Ishikawa (cell line): ENCODE measurements at regions not wholly inside any gene's neighbourhood (a gene's known extent, or its start where the extent isn't known, plus 50 kb on each side); places are given as distances from the start of the nearest gene placed in this dataset.

Experiments used
- CEBPB ChIP-seq: IDR thresholded peaks from 2 replicates; pipeline ENCODE4 v1.6.1; 2012
- CREB1 ChIP-seq: IDR thresholded peaks from 2 replicates; pipeline ENCODE4 v1.6.1; 2012; ENCODE audit warnings: low read depth
- EGR1 ChIP-seq: IDR thresholded peaks from 2 replicates; pipeline ENCODE4 v1.6.1; 2012
- EP300 ChIP-seq: IDR thresholded peaks from 2 replicates; pipeline ENCODE4 v1.6.1; 2012; ENCODE audit warnings: borderline replicate concordance
- FOXM1 ChIP-seq: IDR thresholded peaks from 2 replicates; pipeline ENCODE4 v1.6.1; 2012; ENCODE audit warnings: low read depth, borderline replicate concordance
- NFIC ChIP-seq: IDR thresholded peaks from 2 replicates; pipeline ENCODE4 v1.6.1; 2012
- RAD21 ChIP-seq: IDR thresholded peaks from 2 replicates; pipeline ENCODE4 v1.6.1; 2012; ENCODE audit warnings: low read depth
- TAF1 ChIP-seq: IDR thresholded peaks from 2 replicates; pipeline ENCODE4 v1.6.1; 2012; ENCODE audit warnings: low read depth, mild to moderate bottlenecking
- TCF12 ChIP-seq: IDR thresholded peaks from 2 replicates; pipeline ENCODE4 v1.6.1; 2012; ENCODE audit warnings: low read depth
- TEAD4 ChIP-seq: IDR thresholded peaks from 2 replicates; pipeline ENCODE4 v1.6.1; 2012
- YY1 ChIP-seq: IDR thresholded peaks from 2 replicates; pipeline ENCODE4 v1.6.1; 2012; ENCODE audit warnings: low read depth
- ZBTB7A ChIP-seq: IDR thresholded peaks from 2 replicates; pipeline ENCODE4 v1.6.1; 2012; ENCODE audit warnings: low read depth
- TF ChIP-seq, protein P1 (sequence below): IDR thresholded peaks from 2 replicates; pipeline ENCODE4 v1.6.1; 2012
- TF ChIP-seq, protein P2 (sequence below): IDR thresholded peaks from 2 replicates; pipeline ENCODE4 v1.6.1; 2012
- TF ChIP-seq, protein P3 (sequence below): IDR thresholded peaks from 2 replicates; pipeline ENCODE4 v1.6.1; 2012; ENCODE audit warnings: low read depth, mild to moderate bottlenecking

DNA sequence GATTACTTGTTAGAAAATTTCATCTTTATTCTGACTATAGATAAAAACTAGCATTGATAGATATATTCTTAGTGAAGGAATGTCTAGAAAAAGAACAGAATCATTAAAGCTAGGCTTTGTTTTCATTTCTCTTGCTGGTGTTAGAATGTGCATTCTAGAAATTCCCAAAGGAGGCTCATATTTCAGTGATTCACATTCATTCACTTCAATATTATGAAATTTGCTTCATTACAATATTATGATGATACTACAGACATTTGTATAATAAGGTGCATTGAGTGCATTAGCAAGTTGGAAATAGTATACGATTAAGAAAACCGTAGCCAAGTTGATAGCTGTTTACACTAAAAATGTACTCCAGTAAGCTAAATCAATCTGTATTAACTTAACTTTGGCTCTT lies 70.7 kb upstream of the MYCBP2 start:
- TF ChIP-seq TEAD4 = peak; percentile 41; the same call in 1 of the 2 replicates
- TF ChIP-seq EGR1 = no peak
- no peak for TF ChIP-seq CEBPB

DNA sequence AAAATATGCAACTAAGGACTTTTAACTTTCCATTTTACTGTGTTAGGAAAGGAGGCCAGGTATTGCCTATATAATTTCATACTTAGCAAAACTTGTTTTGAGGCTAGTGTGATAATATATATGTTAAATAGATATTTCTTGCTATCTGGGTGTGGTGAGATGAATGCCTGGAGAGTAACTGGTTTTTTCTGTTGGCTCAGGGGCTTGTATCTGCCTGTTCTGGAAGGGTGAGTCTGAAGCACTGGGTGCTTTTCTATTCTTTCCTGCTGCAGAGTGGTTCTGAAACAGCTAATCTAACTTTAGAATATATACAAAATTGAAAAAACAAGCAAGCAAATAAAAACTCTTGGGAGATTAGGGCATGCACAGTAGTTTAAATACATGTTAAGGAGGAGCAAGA lies 64.6 kb upstream of the MYCBP2 start:
- TF ChIP-seq CEBPB = no peak
- no peak for TF ChIP-seq RAD21
- TF ChIP-seq TEAD4 = no peak
- no peak for TF ChIP-seq EGR1
- TF ChIP-seq FOXM1 = no peak
- TF ChIP-seq TAF1 = no peak
- no peak for TF ChIP-seq ZBTB7A

DNA sequence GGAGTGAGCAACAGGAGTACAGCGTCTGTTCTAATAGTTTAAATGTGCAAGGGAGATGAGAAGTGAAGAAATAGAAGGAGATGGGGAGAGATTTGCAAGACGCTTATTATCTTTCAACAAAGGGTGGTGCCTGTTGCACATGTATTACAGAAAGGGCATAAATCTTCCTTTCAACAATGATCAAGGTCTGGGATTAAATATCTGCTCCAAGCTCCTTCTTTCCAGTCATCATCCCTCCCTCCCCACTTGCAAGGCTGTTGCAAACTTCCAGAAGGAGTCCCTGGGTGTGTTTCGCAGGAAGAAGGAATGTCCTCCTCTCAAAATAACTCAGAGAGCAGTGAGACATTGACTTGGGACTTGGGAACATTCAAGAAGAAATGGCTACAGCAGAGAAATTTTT lies 63.5 kb upstream of the MYCBP2 start:
- TF ChIP-seq TCF12 (no peak), RAD21 (no peak), CREB1 (no peak), EGR1 (no peak)
- TF ChIP-seq, protein P1, sequence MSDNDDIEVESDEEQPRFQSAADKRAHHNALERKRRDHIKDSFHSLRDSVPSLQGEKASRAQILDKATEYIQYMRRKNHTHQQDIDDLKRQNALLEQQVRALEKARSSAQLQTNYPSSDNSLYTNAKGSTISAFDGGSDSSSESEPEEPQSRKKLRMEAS = no peak
- TF ChIP-seq, protein P2, sequence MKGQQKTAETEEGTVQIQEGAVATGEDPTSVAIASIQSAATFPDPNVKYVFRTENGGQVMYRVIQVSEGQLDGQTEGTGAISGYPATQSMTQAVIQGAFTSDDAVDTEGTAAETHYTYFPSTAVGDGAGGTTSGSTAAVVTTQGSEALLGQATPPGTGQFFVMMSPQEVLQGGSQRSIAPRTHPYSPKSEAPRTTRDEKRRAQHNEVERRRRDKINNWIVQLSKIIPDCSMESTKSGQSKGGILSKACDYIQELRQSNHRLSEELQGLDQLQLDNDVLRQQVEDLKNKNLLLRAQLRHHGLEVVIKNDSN = no peak

DNA sequence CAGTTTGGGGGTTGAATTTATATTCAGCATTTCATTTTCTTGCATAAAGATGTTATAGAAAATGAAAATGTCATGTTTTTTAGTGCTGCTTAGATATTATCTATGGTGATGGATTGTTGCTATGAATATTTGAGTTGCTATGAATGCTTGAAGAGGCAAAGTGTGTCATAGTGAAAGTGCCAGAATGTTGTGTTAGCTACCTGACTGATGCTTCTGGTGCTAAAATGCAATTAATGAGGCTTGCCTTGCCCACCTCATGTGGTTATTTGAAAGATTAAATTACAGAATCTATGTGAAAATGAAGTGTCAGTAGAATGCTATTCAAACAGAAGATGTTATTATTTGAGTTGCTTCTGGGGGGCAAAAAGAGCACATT lies 62.7 kb upstream of the MYCBP2 start:
- TF ChIP-seq RAD21 (no peak), EGR1 (no peak), TCF12 (no peak), EP300 (no peak), YY1 (no peak), FOXM1 (no peak), TEAD4 (no peak), CEBPB (no peak), ZBTB7A (no peak), TAF1 (no peak)
- TF ChIP-seq, protein P3, sequence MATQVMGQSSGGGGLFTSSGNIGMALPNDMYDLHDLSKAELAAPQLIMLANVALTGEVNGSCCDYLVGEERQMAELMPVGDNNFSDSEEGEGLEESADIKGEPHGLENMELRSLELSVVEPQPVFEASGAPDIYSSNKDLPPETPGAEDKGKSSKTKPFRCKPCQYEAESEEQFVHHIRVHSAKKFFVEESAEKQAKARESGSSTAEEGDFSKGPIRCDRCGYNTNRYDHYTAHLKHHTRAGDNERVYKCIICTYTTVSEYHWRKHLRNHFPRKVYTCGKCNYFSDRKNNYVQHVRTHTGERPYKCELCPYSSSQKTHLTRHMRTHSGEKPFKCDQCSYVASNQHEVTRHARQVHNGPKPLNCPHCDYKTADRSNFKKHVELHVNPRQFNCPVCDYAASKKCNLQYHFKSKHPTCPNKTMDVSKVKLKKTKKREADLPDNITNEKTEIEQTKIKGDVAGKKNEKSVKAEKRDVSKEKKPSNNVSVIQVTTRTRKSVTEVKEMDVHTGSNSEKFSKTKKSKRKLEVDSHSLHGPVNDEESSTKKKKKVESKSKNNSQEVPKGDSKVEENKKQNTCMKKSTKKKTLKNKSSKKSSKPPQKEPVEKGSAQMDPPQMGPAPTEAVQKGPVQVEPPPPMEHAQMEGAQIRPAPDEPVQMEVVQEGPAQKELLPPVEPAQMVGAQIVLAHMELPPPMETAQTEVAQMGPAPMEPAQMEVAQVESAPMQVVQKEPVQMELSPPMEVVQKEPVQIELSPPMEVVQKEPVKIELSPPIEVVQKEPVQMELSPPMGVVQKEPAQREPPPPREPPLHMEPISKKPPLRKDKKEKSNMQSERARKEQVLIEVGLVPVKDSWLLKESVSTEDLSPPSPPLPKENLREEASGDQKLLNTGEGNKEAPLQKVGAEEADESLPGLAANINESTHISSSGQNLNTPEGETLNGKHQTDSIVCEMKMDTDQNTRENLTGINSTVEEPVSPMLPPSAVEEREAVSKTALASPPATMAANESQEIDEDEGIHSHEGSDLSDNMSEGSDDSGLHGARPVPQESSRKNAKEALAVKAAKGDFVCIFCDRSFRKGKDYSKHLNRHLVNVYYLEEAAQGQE = no peak
- TF ChIP-seq, protein P1 = no peak
- TF ChIP-seq, protein P2 = no peak

DNA sequence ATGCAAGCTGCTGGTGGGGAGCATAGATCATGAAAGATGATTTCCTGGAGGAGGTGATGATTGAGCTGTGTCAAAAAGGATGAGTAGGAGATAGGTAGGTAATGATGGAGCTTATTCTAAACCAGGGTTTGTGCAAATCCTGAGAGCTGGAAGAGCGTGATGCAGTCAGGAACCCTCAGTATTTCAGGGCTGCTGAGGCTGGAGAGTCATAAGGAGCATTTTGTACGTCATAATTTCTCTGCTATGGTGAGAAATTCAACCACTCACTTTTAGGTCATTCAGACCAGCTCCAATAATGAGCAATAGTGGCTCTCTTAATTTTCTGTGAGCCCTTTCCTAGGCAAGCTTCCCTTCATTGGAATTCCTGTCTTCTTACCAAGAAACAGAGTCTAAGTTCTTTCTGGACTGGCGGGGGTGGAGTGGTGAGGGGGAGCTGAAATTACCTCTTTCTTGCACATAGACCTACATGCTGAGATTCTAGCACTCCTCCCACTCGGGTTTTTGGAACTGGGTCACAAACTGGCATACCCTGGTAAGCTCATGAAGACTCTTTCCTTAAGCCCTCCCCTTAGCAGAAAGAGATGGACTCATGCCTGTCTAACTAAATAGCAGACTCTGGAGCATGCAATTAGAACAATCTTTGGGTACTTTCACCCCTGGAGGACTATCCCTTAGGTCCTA lies 62.2 kb upstream of the MYCBP2 start:
- TF ChIP-seq TEAD4 (no peak), EP300 (no peak), YY1 (no peak), TAF1 (no peak), CEBPB (no peak), TCF12 (no peak), EGR1 (no peak), NFIC (no peak), FOXM1 (no peak), RAD21 (no peak), ZBTB7A (no peak), CREB1 (no peak)
- TF ChIP-seq, protein P3 = no peak
- TF ChIP-seq, protein P1 = no peak
- TF ChIP-seq, protein P2 = no peak

DNA sequence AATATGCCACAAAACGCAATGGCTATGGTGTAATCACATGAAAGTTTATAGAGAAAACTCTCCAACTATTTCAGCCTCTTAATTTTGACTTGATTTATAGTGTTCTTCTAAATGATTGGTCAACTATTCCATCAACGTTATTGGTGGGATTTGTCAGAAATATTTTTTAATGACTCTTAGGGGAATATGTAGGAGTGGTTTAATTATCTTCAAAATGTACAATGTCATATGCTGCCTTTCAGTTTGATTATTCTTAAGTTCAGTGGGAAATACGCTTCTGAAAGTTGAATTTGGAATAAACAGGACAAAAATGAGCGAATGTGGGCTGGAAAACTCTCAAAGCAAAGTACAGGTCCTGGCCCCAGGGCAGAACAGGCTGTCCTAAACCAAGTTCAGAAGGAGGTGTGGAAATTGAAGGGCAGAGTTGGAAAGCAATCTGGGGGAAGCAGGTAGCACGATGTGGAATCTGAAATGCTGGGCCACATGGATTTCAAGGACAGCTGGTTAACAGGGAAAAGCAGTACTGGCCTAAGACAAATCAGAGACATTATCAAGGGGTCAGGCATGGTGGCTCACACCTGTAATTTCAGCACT lies 60.8 kb upstream of the MYCBP2 start:
- no peak for TF ChIP-seq CREB1
- TF ChIP-seq EP300 = no peak
- no peak for TF ChIP-seq FOXM1
- TF ChIP-seq EGR1 = no peak
- no peak for TF ChIP-seq TEAD4
- TF ChIP-seq, protein P3 = no peak
- TF ChIP-seq, protein P2 = no peak
- no peak for TF ChIP-seq TAF1
- TF ChIP-seq ZBTB7A = no peak
- no peak for TF ChIP-seq CEBPB
- no peak for TF ChIP-seq YY1
- TF ChIP-seq, protein P1 = no peak
- TF ChIP-seq RAD21 = no peak
